ENCODE measurements at regions not wholly inside any gene's neighbourhood (a gene's known extent, or its start where the extent isn't known, plus 50 kb on each side); places are given as distances from the start of the nearest gene placed in this dataset.

DNA sequence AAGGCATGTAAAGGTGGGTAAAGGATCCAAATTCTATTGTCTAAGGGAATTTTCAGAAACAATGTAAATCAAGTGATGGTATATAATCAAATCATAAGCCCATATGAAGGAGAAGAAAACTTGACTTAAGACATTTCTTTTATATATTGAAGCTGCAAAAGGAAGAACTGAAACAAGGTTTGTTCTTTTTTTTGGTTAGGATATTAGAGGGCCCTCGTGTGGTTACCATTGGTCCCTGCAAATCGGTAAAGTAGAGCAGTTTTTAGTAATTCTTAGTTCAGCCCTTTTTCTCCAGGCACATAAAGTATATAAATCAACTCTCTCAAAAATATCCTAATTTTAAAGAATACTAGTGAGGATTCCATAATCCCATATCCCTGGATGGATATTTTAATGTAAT is 105.6 kb upstream of the STK17B start:
- TF ChIP-seq, protein P1, sequence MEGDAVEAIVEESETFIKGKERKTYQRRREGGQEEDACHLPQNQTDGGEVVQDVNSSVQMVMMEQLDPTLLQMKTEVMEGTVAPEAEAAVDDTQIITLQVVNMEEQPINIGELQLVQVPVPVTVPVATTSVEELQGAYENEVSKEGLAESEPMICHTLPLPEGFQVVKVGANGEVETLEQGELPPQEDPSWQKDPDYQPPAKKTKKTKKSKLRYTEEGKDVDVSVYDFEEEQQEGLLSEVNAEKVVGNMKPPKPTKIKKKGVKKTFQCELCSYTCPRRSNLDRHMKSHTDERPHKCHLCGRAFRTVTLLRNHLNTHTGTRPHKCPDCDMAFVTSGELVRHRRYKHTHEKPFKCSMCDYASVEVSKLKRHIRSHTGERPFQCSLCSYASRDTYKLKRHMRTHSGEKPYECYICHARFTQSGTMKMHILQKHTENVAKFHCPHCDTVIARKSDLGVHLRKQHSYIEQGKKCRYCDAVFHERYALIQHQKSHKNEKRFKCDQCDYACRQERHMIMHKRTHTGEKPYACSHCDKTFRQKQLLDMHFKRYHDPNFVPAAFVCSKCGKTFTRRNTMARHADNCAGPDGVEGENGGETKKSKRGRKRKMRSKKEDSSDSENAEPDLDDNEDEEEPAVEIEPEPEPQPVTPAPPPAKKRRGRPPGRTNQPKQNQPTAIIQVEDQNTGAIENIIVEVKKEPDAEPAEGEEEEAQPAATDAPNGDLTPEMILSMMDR (IDR thresholded peaks at IDR 0.05): peak; percentile 30 to 62 (median 49)
- no peak for TF ChIP-seq POLR2A (IDR thresholded peaks at IDR 0.05)
